Trophoblast cell (in vitro differentiated cells and primary cell): ENCODE measurements at regions not wholly inside any gene's neighbourhood (a gene's known extent, or its start where the extent isn't known, plus 50 kb on each side); places are given as distances from the start of the nearest gene placed in this dataset.

Experiments used
- DNase-seq, 2 donors: peaks; one replicate each; pipeline ENCODE4 v3.0.0-alpha.2; 2016
- H2AFZ ChIP-seq: 2 replicates; pipeline ENCODE4 v1.6.1; 2013; ENCODE audit warnings: low read length, moderate library complexity, mild to moderate bottlenecking; ENCODE audit not compliant: insufficient read depth, poor library complexity
- H2AK5ac ChIP-seq: 2 replicates; pipeline ENCODE4 v1.6.1; 2013; ENCODE audit warnings: mild to moderate bottlenecking, low read length
- H2BK120ac ChIP-seq: 2 replicates; pipeline ENCODE4 v1.6.1; 2013; ENCODE audit warnings: low read length, mild to moderate bottlenecking, moderate library complexity; ENCODE audit not compliant: insufficient read depth, poor library complexity
- H2BK12ac ChIP-seq: 2 replicates; pipeline ENCODE4 v1.6.1; 2013; ENCODE audit warnings: mild to moderate bottlenecking, low read length, moderate library complexity
- H2BK5ac ChIP-seq: 2 replicates; pipeline ENCODE4 v1.6.1; 2013; ENCODE audit warnings: low read length, low read depth, moderate library complexity, mild to moderate bottlenecking; ENCODE audit not compliant: poor library complexity
- H3K14ac ChIP-seq: 2 replicates; pipeline ENCODE4 v1.6.1; 2013; ENCODE audit warnings: mild to moderate bottlenecking, low read length
- H3K18ac ChIP-seq: 2 replicates; pipeline ENCODE4 v1.6.1; 2013; ENCODE audit warnings: mild to moderate bottlenecking, low read length
- H3K23ac ChIP-seq: 2 replicates; pipeline ENCODE4 v1.6.1; 2013; ENCODE audit warnings: low read length
- H3K27ac ChIP-seq: 2 replicates; pipeline ENCODE4 v1.5.1; 2013; ENCODE audit warnings: low read depth, mild to moderate bottlenecking, inconsistent platforms, low read length, moderate library complexity
- H3K27me3 ChIP-seq: 2 replicates; pipeline ENCODE4 v1.6.1; 2013; ENCODE audit warnings: inconsistent platforms, mild to moderate bottlenecking, low read length, moderate library complexity; ENCODE audit not compliant: insufficient read depth
- H3K36me3 ChIP-seq, 2 experiments: 1 replicate in 1 of 2; 2 replicates in 1 of 2; pipeline ENCODE4 v1.6.1; 2013; ENCODE audit warnings: low read length in 2 of 2, mild to moderate bottlenecking in 2 of 2, moderate library complexity in 1 of 2; ENCODE audit not compliant: insufficient read depth in 2 of 2, control insufficient read depth in 1 of 2
- H3K4ac ChIP-seq: 2 replicates; pipeline ENCODE4 v1.6.1; 2013; ENCODE audit warnings: low read depth, mild to moderate bottlenecking, low read length, moderate library complexity
- H3K4me1 ChIP-seq, 2 experiments: 1 replicate in 1 of 2; 2 replicates in 1 of 2; pipeline ENCODE4 v1.6.1; 2013; ENCODE audit warnings: low read length in 2 of 2, mild to moderate bottlenecking in 2 of 2, moderate library complexity in 1 of 2; ENCODE audit not compliant: insufficient read depth in 2 of 2, control insufficient read depth in 1 of 2
- H3K4me2 ChIP-seq: 2 replicates; pipeline ENCODE4 v1.6.1; 2013; ENCODE audit warnings: inconsistent platforms, mild to moderate bottlenecking, low read length, moderate library complexity
- H3K4me3 ChIP-seq: 2 replicates; pipeline ENCODE4 v1.5.1; 2013; ENCODE audit warnings: mild to moderate bottlenecking, low read depth, low read length, inconsistent platforms
- H3K79me1 ChIP-seq: one replicate; pipeline ENCODE4 v1.6.1; 2013; ENCODE audit warnings: low read length
- H3K79me2 ChIP-seq: 2 replicates; pipeline ENCODE4 v1.6.1; 2013; ENCODE audit warnings: low read length, mild to moderate bottlenecking; ENCODE audit not compliant: control insufficient read depth, insufficient read depth, poor library complexity
- H3K9ac ChIP-seq: 2 replicates; pipeline ENCODE4 v1.6.1; 2013; ENCODE audit warnings: mild to moderate bottlenecking, low read length
- H3K9me3 ChIP-seq: 2 replicates; pipeline ENCODE4 v1.6.1; 2013; ENCODE audit warnings: low read depth, mild to moderate bottlenecking, control low read depth, inconsistent platforms, low read length; ENCODE audit not compliant: insufficient read depth
- H4K12ac ChIP-seq: 2 replicates; pipeline ENCODE4 v1.6.1; 2013; ENCODE audit warnings: low read depth, mild to moderate bottlenecking, low read length, moderate library complexity
- H4K8ac ChIP-seq: 2 replicates; pipeline ENCODE4 v1.6.1; 2013; ENCODE audit warnings: low read depth, mild to moderate bottlenecking, low read length, moderate library complexity
- H4K91ac ChIP-seq: one replicate; pipeline ENCODE4 v1.6.1; 2013; ENCODE audit warnings: low read depth, mild to moderate bottlenecking, low read length, moderate library complexity
- WGBS: extraction: QIAGEN DNeasy Blood & Tissue Kit; methylation state at CpG from one replicate; pipeline ENCODE4 v1.1.7; 2013; ENCODE audit warnings: missing lambda C conversion rate; ENCODE audit not compliant: insufficient read length, insufficient coverage; ENCODE audit errors: extremely low coverage; 5-methylcytosine and 5-hydroxymethylcytosine counted together

GRCh38 chr9:79847074-79847473 lies 275.3 kb downstream of the TLE4 start:
- no peaks in the 10 kb centered on the region for H3K27me3 ChIP-seq
- H4K8ac ChIP-seq: no peak overlapping the region
- H3K14ac ChIP-seq: no peak overlapping the region
- H3K4me1 ChIP-seq: no peaks in the 10 kb centered on the region
- H3K9ac ChIP-seq: no peak overlapping the region
- no peaks in the 10 kb centered on the region for H3K79me1 ChIP-seq
- H3K36me3 ChIP-seq: no peaks in the 10 kb centered on the region
- peaks cover 2% of the 10 kb centered on the region for H3K9me3 ChIP-seq
- no peaks in the 10 kb centered on the region for H3K79me2 ChIP-seq
- H3K27ac ChIP-seq: no peak overlapping the region
- DNase-seq: no peak
- H3K18ac ChIP-seq: no peak overlapping the region
- H3K4me2 ChIP-seq: no peak overlapping the region
- no peak overlapping the region for H4K12ac ChIP-seq
- no peak overlapping the region for H3K4ac ChIP-seq
- no peak overlapping the region for H3K4me3 ChIP-seq
- H3K23ac ChIP-seq: no peak overlapping the region
- H2BK5ac ChIP-seq: no peak overlapping the region
- no peak overlapping the region for H2BK12ac ChIP-seq
- no peak overlapping the region for H2BK120ac ChIP-seq
- no peak overlapping the region for H2AFZ ChIP-seq
- H4K91ac ChIP-seq: no peak overlapping the region
- no peak overlapping the region for H2AK5ac ChIP-seq

- H3K14ac ChIP-seq: no peak overlapping the region
- H3K27me3 ChIP-seq: no peaks in the 10 kb centered on the region
- H3K4me2 ChIP-seq: no peak overlapping the region
- H2BK5ac ChIP-seq: no peak overlapping the region
- H3K9ac ChIP-seq: no peak overlapping the region
- WGBS: no CpG with 5 or more reads among the region's 7 CpGs
- H2BK12ac ChIP-seq: no peak overlapping the region
- no peaks in the 10 kb centered on the region for H3K9me3 ChIP-seq
- H3K4me1 ChIP-seq: no peaks in the 10 kb centered on the region
- no peak overlapping the region for H4K12ac ChIP-seq
- H3K27ac ChIP-seq: no peak overlapping the region
- H2AK5ac ChIP-seq: no peak overlapping the region
- no peak overlapping the region for H2BK120ac ChIP-seq
- no peaks in the 10 kb centered on the region for H3K79me2 ChIP-seq
- H2AFZ ChIP-seq: no peak overlapping the region
- no peak overlapping the region for H3K23ac ChIP-seq
- H4K8ac ChIP-seq: no peak overlapping the region
- H3K4me3 ChIP-seq: no peak overlapping the region
- no peaks in the 10 kb centered on the region for H3K36me3 ChIP-seq
- no peak overlapping the region for H4K91ac ChIP-seq
- no peaks in the 10 kb centered on the region for H3K79me1 ChIP-seq
- no peak overlapping the region for H3K4ac ChIP-seq
- no peak overlapping the region for H3K18ac ChIP-seq
- no peak for DNase-seq
Measured at GRCh38 chr9:79829566-79830302, 258.0 kb downstream of the TLE4 start.

- Histone ChIP-seq H3K23ac (no peak overlapping the region), H2AFZ (no peak overlapping the region), H3K14ac (no peak overlapping the region), H3K9me3 (no peaks in the 10 kb centered on the region), H3K79me1 (no peaks in the 10 kb centered on the region), H3K36me3 (no peaks in the 10 kb centered on the region), H3K4ac (no peak overlapping the region), H2BK12ac (no peak overlapping the region), H3K18ac (no peak overlapping the region), H3K4me3 (no peak overlapping the region), H3K79me2 (no peaks in the 10 kb centered on the region), H2BK120ac (no peak overlapping the region), H3K4me1 (no peaks in the 10 kb centered on the region), H2BK5ac (no peak overlapping the region), H4K12ac (no peak overlapping the region), H2AK5ac (no peak overlapping the region), H3K9ac (no peak overlapping the region), H4K8ac (no peak overlapping the region), H3K27ac (no peak overlapping the region), H3K27me3 (no peaks in the 10 kb centered on the region), H4K91ac (no peak overlapping the region), H3K4me2 (no peak overlapping the region)
- WGBS: no CpG with 5 or more reads among the region's 3 CpGs
- no peak for DNase-seq
Measured at GRCh38 chr9:79824265-79824664, 252.5 kb downstream of the TLE4 start.

GRCh38 chr9:79817438-79818004 lies 245.8 kb downstream of the TLE4 start:
- Histone ChIP-seq H3K79me1 (no peaks in the 10 kb centered on the region), H4K12ac (no peak overlapping the region), H3K4me2 (no peak overlapping the region), H3K4me1 (peaks cover 0 to 3% of the 10 kb centered on the region in 2 experiments), H3K23ac (no peak overlapping the region), H3K14ac (no peak overlapping the region), H3K9ac (no peak overlapping the region), H2AK5ac (no peak overlapping the region), H3K27me3 (no peaks in the 10 kb centered on the region), H2BK120ac (no peak overlapping the region), H2BK12ac (no peak overlapping the region), H3K4ac (no peak overlapping the region), H3K36me3 (no peaks in the 10 kb centered on the region), H4K91ac (no peak overlapping the region), H2AFZ (no peak overlapping the region), H2BK5ac (no peak overlapping the region), H4K8ac (no peak overlapping the region), H3K18ac (no peak overlapping the region), H3K27ac (no peak overlapping the region), H3K79me2 (no peaks in the 10 kb centered on the region), H3K9me3 (no peaks in the 10 kb centered on the region), H3K4me3 (no peak overlapping the region)
- WGBS: no CpG with 5 or more reads among the region's 6 CpGs
- DNase-seq: no peak
